ENCODE measurements at regions not wholly inside any gene's neighbourhood (a gene's known extent, or its start where the extent isn't known, plus 50 kb on each side); places are given as distances from the start of the nearest gene placed in this dataset.

- no peaks in the 10 kb centered on the region for H3K79me2 ChIP-seq (replicated peaks; ENCODE audit: insufficient read depth, low read length)
Observed at GRCh38 chr5:122691931-122692330, 82.9 kb upstream of the SNX2 start.

GRCh38 chr5:122693963-122694362 is 80.9 kb upstream of the SNX2 start:
- H4K20me1 ChIP-seq (ENCODE audit: insufficient read depth): no peaks in the 10 kb centered on the region
- no peaks in the 10 kb centered on the region for H3K36me3 ChIP-seq (ENCODE audit: insufficient read depth, low read length)
- no peak overlapping the region for H3K4me3 ChIP-seq (ENCODE audit: low read length)
- no peaks in the 10 kb centered on the region for H3K9me2 ChIP-seq (ENCODE audit: insufficient read depth, low read length)
- H3K4me2 ChIP-seq (ENCODE audit: low read length): no peak overlapping the region
- TF ChIP-seq EZH2 (IDR thresholded peaks at IDR 0.05; ENCODE audit: borderline replicate concordance, insufficient read depth, low read length, poor library complexity, severe bottlenecking) (no peak), REST (IDR thresholded peaks at IDR 0.05; ENCODE audit: borderline replicate concordance) (no peak), POLR2AphosphoS5 (IDR thresholded peaks at IDR 0.05) (no peak), MXI1 (conservative IDR thresholded peaks at IDR 0.05; ENCODE audit: poor library complexity, severe bottlenecking) (no peak), TAF1 (IDR thresholded peaks at IDR 0.05; ENCODE audit: low read depth) (no peak), RAD21 (conservative IDR thresholded peaks at IDR 0.05) (no peak), SMC3 (conservative IDR thresholded peaks at IDR 0.05; ENCODE audit: poor library complexity) (no peak), EP300 (conservative IDR thresholded peaks at IDR 0.05; ENCODE audit: poor library complexity, severe bottlenecking) (no peak)
- TF ChIP-seq, protein P1, sequence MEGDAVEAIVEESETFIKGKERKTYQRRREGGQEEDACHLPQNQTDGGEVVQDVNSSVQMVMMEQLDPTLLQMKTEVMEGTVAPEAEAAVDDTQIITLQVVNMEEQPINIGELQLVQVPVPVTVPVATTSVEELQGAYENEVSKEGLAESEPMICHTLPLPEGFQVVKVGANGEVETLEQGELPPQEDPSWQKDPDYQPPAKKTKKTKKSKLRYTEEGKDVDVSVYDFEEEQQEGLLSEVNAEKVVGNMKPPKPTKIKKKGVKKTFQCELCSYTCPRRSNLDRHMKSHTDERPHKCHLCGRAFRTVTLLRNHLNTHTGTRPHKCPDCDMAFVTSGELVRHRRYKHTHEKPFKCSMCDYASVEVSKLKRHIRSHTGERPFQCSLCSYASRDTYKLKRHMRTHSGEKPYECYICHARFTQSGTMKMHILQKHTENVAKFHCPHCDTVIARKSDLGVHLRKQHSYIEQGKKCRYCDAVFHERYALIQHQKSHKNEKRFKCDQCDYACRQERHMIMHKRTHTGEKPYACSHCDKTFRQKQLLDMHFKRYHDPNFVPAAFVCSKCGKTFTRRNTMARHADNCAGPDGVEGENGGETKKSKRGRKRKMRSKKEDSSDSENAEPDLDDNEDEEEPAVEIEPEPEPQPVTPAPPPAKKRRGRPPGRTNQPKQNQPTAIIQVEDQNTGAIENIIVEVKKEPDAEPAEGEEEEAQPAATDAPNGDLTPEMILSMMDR (IDR thresholded peaks at IDR 0.05; ENCODE audit: poor library complexity, severe bottlenecking): no peak
- H3F3A ChIP-seq (ENCODE audit: insufficient read depth, low read length, poor library complexity, severe bottlenecking): no peaks in the 10 kb centered on the region
- H3K79me2 ChIP-seq (replicated peaks; ENCODE audit: insufficient read depth, low read length): no peaks in the 10 kb centered on the region
- H3K27me3 ChIP-seq (ENCODE audit: insufficient read depth, low read depth, low read length): no peaks in the 10 kb centered on the region
- no peaks in the 10 kb centered on the region for H3K9me3 ChIP-seq (ENCODE audit: low read length)
- no peak overlapping the region for H3K27ac ChIP-seq (ENCODE audit: low read length)
- no peak overlapping the region for H3K9ac ChIP-seq (ENCODE audit: low read length)
- H2AFZ ChIP-seq (ENCODE audit: low read depth, low read length): no peak overlapping the region

More at GRCh38 chr5:122691931-122692330, 82.9 kb upstream of the SNX2 start:
- Histone ChIP-seq H3F3A (ENCODE audit: insufficient read depth, low read length, poor library complexity, severe bottlenecking) (no peaks in the 10 kb centered on the region), H3K9me3 (ENCODE audit: low read length) (no peaks in the 10 kb centered on the region), H3K9ac (ENCODE audit: low read length) (no peak overlapping the region), H4K20me1 (ENCODE audit: insufficient read depth) (no peaks in the 10 kb centered on the region), H3K9me2 (ENCODE audit: insufficient read depth, low read length) (no peaks in the 10 kb centered on the region), H3K4me3 (ENCODE audit: low read length) (no peak overlapping the region), H2AFZ (ENCODE audit: low read depth, low read length) (no peak overlapping the region), H3K27ac (ENCODE audit: low read length) (no peak overlapping the region), H3K27me3 (ENCODE audit: insufficient read depth, low read depth, low read length) (no peaks in the 10 kb centered on the region), H3K36me3 (ENCODE audit: insufficient read depth, low read length) (no peaks in the 10 kb centered on the region), H3K4me2 (ENCODE audit: low read length) (no peak overlapping the region)
- TF ChIP-seq, protein P1 (IDR thresholded peaks at IDR 0.05; ENCODE audit: poor library complexity, severe bottlenecking): no peak
- TF ChIP-seq POLR2AphosphoS5 (IDR thresholded peaks at IDR 0.05) (no peak), SMC3 (conservative IDR thresholded peaks at IDR 0.05; ENCODE audit: poor library complexity) (no peak), EZH2 (IDR thresholded peaks at IDR 0.05; ENCODE audit: borderline replicate concordance, insufficient read depth, low read length, poor library complexity, severe bottlenecking) (no peak), EP300 (conservative IDR thresholded peaks at IDR 0.05; ENCODE audit: poor library complexity, severe bottlenecking) (no peak), MXI1 (conservative IDR thresholded peaks at IDR 0.05; ENCODE audit: poor library complexity, severe bottlenecking) (no peak), TAF1 (IDR thresholded peaks at IDR 0.05; ENCODE audit: low read depth) (no peak), RAD21 (conservative IDR thresholded peaks at IDR 0.05) (no peak), REST (IDR thresholded peaks at IDR 0.05; ENCODE audit: borderline replicate concordance) (no peak)

All from neural cell (in vitro differentiated cells).